Activated CD8-positive, alpha-beta memory T cell treated with anti-CD3 and anti-CD28 coated beads, Interleukin-2, amount 10 ng/mL, durations not matched to agents 7 days and 5 days (primary cell): ENCODE measurements at regions not wholly inside any gene's neighbourhood (a gene's known extent, or its start where the extent isn't known, plus 50 kb on each side); places are given as distances from the start of the nearest gene placed in this dataset.

Experiments used
- ATAC-seq: fragments of 150-1000 bp; cut with Tn5 transposase; one replicate; pipeline ENCODE4 v1.10.0; 2021; ENCODE audit warnings: moderate library complexity
- CTCF ChIA-PET: fragments of 350-600 bp; sonication (Branson Sonifier 250); formaldehyde crosslinking; loops from one replicate; lab custom pipeline; 2021; ENCODE audit warnings: antibody characterized with exemption; lab: Charles Lee
- DNase-seq: peaks from one replicate; pipeline ENCODE4 v3.0.0-alpha.2; 2020
- H3K27ac Mint-ChIP-seq: one replicate; pipeline ENCODE4 v1.8.0; 2021; ENCODE audit warnings: mild to moderate bottlenecking, mixed read lengths
- H3K27me3 Mint-ChIP-seq: one replicate; pipeline ENCODE4 v1.8.0; 2021; ENCODE audit warnings: mixed read lengths
- H3K36me3 Mint-ChIP-seq: one replicate; pipeline ENCODE4 v1.8.0; 2021; ENCODE audit warnings: mild to moderate bottlenecking, mixed read lengths
- H3K4me1 Mint-ChIP-seq: one replicate; pipeline ENCODE4 v1.8.0; 2021; ENCODE audit warnings: mixed read lengths
- H3K4me3 Mint-ChIP-seq: one replicate; pipeline ENCODE4 v1.8.0; 2021; ENCODE audit warnings: mild to moderate bottlenecking, moderate library complexity, mixed read lengths
- H3K9me3 Mint-ChIP-seq: one replicate; pipeline ENCODE4 v1.8.0; 2022; ENCODE audit warnings: low read depth, mixed read lengths

DNA sequence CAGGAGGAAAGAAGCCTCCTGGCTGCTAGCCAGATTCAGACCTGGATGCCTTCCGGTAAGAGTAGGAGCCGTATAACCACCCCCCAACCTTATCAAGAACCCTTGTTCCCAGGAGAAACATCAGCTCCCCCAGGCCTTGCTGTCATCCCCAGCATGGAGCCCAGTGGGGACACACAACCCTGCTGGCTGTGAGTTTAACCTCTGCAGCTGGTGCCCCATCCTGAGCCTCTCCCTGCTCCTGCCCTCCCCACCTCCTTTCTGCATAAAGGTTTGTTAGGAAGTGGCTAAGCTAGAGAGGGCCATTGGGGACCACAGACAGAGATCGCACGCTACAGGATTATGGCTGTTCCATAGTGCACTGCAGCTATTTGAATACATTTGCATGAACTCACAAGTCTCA lies 55.5 kb upstream of the RPL38 start:
- Mint-ChIP-seq H3K9me3 (peaks cover 8% of the 10 kb centered on the region), H3K4me1 (no peaks in the 10 kb centered on the region), H3K4me3 (no peak overlapping the region), H3K27me3 (peaks cover 5% of the 10 kb centered on the region), H3K27ac (no peak overlapping the region), H3K36me3 (peaks cover 6% of the 10 kb centered on the region)
- CTCF ChIA-PET: no interaction called here
- no peak for DNase-seq
- no peak for ATAC-seq

DNA sequence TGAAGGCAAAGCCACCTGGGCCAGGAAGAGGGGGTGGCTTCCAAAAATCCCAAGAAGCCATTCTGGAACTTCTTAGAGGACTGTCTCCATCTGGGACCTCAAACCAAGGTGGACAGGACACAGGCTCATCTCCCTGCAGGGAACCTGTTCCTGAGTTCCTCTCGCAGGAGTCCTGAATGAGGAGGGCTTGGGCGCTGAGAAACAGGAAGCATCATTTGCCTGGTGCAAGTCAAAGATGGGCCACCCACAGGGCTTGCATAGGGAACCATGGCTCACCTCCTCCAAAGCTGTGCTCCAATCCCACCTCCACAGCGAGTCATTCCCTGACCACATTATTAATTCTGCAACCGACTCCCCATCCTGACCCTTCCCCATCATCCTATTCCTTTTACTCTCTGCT lies 55.0 kb upstream of the RPL38 start:
- peaks cover 5% of the 10 kb centered on the region for H3K36me3 Mint-ChIP-seq
- H3K9me3 Mint-ChIP-seq: peaks cover 6% of the 10 kb centered on the region
- peaks cover 5% of the 10 kb centered on the region for H3K27me3 Mint-ChIP-seq
- ATAC-seq: no peak
- H3K4me1 Mint-ChIP-seq: no peaks in the 10 kb centered on the region
- no peak overlapping the region for H3K27ac Mint-ChIP-seq
- CTCF ChIA-PET: no interaction called here
- no peak for DNase-seq
- no peak overlapping the region for H3K4me3 Mint-ChIP-seq

DNA sequence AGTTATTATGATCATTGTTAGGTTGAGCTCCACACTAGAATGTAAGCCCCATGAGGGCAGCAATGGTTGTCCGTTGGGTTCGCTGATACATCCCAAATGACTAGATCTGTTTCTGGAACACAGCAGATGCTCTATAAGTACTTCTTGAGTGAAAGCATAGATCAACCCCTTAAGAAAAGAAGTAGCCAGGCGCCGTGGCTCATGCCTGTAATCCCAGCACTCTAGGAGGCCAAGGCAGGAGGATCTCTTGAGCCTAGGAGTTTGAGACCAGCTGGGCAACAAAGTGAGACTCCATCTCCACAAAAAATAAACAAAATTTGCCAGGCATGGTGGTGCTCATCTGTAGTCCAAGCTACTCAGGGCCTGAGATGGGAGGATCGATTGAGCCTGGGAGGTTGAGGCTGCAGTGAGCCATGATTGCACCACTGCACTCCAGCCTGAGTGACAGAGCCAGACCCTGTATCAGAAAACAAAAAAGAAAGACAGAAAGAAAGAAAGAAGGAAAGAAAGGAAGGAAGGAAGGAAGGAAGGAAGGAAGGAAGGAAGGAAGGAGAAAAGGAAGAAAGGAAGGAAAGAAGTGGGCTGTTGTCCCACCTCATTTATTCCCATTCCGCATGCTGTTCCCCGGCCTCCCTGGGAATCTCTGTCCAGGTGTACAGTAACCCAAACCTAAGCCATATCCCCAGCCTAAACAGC lies 54.4 kb upstream of the RPL38 start:
- H3K4me3 Mint-ChIP-seq: no peak overlapping the region
- DNase-seq (peak; percentile 9), ATAC-seq (no peak)
- H3K36me3 Mint-ChIP-seq: peaks cover 2% of the 10 kb centered on the region
- CTCF ChIA-PET: no interaction called here
- H3K9me3 Mint-ChIP-seq: peaks cover 3% of the 10 kb centered on the region
- peaks cover 5% of the 10 kb centered on the region for H3K27me3 Mint-ChIP-seq
- no peaks in the 10 kb centered on the region for H3K4me1 Mint-ChIP-seq
- H3K27ac Mint-ChIP-seq: no peak overlapping the region

DNA sequence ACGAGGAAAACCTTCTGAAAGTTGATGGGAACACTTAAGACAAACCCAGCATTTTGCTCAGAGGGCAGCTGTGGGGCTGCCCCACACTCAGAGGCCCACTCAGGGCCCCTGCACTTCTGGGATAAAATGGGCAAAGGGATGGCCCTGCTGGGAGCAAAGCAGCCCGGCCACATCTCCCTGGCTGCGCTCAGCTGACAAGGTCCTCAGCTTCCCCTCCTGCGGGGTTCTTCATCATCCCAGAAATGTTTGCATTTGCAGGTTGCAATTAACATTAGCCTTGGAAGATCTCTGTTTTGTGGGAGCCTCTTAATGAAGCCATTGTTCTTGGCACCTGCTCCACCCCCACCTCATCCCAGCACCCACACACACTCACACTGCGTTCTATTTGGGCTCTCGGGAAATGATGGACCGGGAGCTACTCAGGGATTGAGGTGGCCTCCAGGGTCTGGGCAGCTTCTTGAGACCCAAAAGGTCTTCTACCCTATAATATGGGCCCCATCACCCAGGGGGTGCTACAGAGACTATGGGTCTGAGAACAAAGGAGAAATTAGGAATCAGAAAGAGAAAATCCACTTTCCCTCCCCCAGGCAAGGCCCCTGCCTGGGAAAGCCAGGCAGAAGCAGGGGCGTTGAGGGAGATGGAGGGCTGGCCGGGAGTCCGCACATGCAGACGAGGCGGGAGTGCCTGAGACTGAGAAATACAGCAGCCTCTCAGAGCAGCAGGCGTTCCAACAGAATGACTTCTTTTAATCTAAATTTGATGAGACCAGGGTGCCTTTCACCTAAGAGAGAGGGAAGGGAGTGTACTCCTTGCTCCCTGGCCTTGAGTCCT lies 53.7 kb upstream of the RPL38 start:
- Mint-ChIP-seq H3K27ac (no peak overlapping the region), H3K4me3 (no peak overlapping the region), H3K36me3 (no peaks in the 10 kb centered on the region), H3K27me3 (peaks cover 5% of the 10 kb centered on the region), H3K4me1 (no peaks in the 10 kb centered on the region), H3K9me3 (no peaks in the 10 kb centered on the region)
- ATAC-seq: no peak
- peak; percentile 21 for DNase-seq
- CTCF ChIA-PET: no interaction called here

DNA sequence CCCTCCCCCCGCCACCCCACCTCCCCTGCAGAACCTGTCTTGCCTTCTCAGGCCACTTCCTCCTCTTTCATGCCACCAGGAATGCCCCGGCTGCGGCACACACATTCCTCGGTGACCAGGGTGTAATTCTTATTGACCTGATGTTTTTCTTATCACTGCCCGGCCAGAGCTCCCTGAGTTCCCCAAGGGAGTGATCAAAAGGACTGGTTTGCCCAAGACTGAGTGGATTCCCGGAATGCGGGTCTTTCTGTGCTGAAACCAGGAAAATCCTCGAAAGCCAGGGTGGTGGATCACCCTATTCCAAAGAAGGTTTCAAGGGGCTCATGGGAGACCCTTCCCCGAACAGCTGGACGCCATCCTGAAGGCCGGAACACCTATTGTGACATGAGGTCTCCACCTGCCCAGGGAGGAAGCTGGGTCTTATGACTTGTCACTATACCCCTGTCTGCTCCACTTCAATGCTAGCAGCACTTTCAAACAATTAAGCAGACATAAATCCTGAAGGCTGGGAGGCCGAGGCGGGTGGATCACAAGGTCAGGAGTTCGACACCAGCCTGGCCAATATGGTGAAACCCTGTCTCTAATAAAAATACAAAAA lies 53.0 kb upstream of the RPL38 start:
- DNase-seq: peak; percentile 16
- ATAC-seq: no peak
- no peaks in the 10 kb centered on the region for H3K9me3 Mint-ChIP-seq
- CTCF ChIA-PET: no interaction called here
- H3K4me1 Mint-ChIP-seq: no peaks in the 10 kb centered on the region
- H3K27ac Mint-ChIP-seq: no peak overlapping the region
- H3K27me3 Mint-ChIP-seq: peaks cover 5% of the 10 kb centered on the region
- no peak overlapping the region for H3K4me3 Mint-ChIP-seq
- H3K36me3 Mint-ChIP-seq: no peaks in the 10 kb centered on the region

DNA sequence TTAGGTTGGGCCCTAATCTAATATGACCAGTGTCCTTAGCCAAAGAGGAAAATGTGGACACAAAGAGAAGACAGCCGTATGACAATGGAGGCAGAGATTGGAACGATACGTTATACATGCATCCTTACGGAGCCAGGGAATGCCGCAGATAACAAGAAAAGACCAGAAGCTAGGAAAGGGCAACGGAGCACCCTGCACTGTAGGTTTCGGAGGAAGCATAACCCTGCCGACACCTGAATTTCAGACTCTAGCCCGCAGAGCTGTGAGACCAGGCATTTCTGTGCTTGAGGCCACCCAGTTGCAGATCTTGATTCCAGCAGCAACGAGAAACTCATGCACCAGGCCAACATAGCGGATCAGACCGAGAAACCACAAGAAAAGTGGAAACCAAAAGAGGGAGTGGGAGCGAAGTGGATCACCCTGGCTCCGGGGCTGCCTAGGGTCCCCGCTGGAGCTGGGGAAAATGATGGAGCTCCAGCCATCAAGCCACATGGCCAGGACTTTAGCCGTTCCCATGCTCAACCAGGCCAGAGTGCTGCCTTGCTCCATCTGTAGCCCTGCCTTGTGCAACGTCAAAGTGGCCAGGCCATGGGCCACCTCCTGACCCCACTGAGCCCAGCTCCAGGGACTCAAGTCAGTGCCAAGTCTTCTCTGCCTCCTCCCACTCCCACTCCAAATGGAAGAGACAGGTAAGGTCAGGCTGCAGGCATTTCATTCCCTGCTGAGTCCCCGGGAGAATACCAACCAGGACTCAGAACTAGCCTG lies 51.7 kb upstream of the RPL38 start:
- CTCF ChIA-PET: no interaction called here
- ATAC-seq (no peak), DNase-seq (peak; percentile 33)
- no peaks in the 10 kb centered on the region for H3K4me1 Mint-ChIP-seq
- no peak overlapping the region for H3K4me3 Mint-ChIP-seq
- no peaks in the 10 kb centered on the region for H3K36me3 Mint-ChIP-seq
- H3K27ac Mint-ChIP-seq: no peak overlapping the region
- peaks cover 3% of the 10 kb centered on the region for H3K27me3 Mint-ChIP-seq
- H3K9me3 Mint-ChIP-seq: no peaks in the 10 kb centered on the region

DNA sequence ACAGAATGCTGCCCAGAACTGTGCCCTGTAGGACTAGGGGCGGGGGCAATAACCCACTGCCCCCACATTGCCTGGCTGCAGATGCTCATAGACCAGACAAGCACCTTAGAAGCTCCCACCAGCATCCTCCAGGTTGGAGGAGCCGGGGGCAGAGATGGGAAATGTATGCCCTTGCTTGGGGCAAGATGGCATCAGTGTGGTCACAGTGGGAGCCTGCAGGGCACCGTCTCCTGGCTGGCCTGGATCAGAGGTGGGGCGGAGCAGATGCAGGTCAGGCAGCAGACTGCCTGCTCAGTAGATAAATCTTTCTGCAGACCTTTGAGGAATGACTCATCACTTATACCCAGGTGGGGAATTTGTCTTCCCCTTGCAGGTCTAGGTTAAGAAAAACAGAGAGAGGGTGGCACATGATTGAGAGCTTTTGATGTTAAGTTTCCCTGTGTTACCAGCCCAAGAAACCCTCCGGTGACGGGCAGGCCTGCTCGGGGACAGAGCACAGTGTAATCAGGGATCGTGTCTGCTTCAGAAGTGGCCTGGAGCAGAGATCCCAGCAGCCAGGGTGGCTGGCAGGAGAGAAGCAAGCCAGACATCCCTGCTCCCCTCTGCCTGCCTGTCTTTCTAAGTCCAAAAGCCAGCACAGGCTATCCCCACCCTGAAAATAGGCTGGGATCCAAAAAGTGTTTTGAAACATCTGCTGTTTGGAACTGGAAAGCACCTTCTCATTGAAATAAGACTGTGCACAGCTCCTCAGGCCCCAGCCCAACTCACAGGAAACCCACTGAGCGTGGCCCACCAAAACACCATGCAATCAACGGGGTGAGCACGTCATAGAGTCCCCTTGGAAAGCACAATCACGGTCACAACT lies 50.7 kb upstream of the RPL38 start:
- DNase-seq (peak; percentile 36), ATAC-seq (no peak)
- no peaks in the 10 kb centered on the region for H3K9me3 Mint-ChIP-seq
- no peak overlapping the region for H3K4me3 Mint-ChIP-seq
- H3K36me3 Mint-ChIP-seq: no peaks in the 10 kb centered on the region
- no peak overlapping the region for H3K27ac Mint-ChIP-seq
- CTCF ChIA-PET: no interaction called here
- peaks cover 6% of the 10 kb centered on the region for H3K27me3 Mint-ChIP-seq
- no peaks in the 10 kb centered on the region for H3K4me1 Mint-ChIP-seq

DNA sequence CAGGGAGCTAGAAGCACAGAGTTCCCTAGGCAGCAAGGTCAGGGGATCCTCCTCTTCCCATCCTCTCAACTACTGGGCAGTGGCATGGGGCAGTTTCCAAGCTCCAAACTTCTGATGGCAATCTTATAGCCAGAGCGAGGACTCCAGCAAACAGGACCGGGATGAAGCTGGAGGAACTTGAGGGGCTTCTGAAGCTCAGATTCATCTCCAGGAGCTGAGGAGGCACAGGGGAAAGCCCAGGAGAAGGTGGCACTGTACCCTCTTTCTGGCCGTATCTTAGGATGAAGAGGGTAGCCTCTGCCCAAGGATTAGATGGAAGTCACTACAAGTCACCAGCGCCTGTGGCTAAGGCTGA lies 50.0 kb upstream of the RPL38 start:
- DNase-seq (peak; percentile 16), ATAC-seq (no peak)
- H3K27me3 Mint-ChIP-seq: peaks cover 7% of the 10 kb centered on the region
- H3K4me3 Mint-ChIP-seq: no peak overlapping the region
- CTCF ChIA-PET: no interaction called here
- no peaks in the 10 kb centered on the region for H3K9me3 Mint-ChIP-seq
- H3K4me1 Mint-ChIP-seq: no peaks in the 10 kb centered on the region
- no peak overlapping the region for H3K27ac Mint-ChIP-seq
- no peaks in the 10 kb centered on the region for H3K36me3 Mint-ChIP-seq
